H1 (cell line): ENCODE measurements at regions not wholly inside any gene's neighbourhood (a gene's known extent, or its start where the extent isn't known, plus 50 kb on each side); places are given as distances from the start of the nearest gene placed in this dataset.

Experiments used
- CTCF ChIA-PET: fragments of 300-600 bp; sonication (Branson Sonifier 250); formaldehyde crosslinking; loops from one replicate; lab custom pipeline; 2021; ENCODE audit not compliant: partially characterized antibody; lab: Charles Lee
- POLR2A ChIA-PET: fragments of 300-600 bp; sonication (Branson Sonifier 250); formaldehyde crosslinking; loops from one replicate; lab custom pipeline; 2021; ENCODE audit warnings: inconsistent platforms; ENCODE audit not compliant: partially characterized antibody; lab: Charles Lee
- DNase-seq, 2 experiments: peaks; one replicate each; pipeline versions ENCODE4 v3.0.0 to v3.0.0-alpha.2; 2010 to 2022; ENCODE audit warnings: low spot score in 2 of 2, low read depth in 1 of 2, mixed read lengths in 1 of 2
- FAIRE-seq: peaks from 2 replicates; lab custom pipeline; 2011; peaks lifted over from hg19 to GRCh38; lab: Jason Lieb, UNC
- H2AFZ ChIP-seq: 2 replicates; pipeline ENCODE4 v1.8.1; 2012; ENCODE audit warnings: low read length, inconsistent platforms
- H2AK5ac ChIP-seq: 2 replicates; pipeline ENCODE4 v1.6.1; 2013; ENCODE audit warnings: low read depth, low read length
- H2BK120ac ChIP-seq: replicated peaks from 2 replicates; pipeline ENCODE3; 2013; ENCODE audit warnings: low read depth, low read length, inconsistent platforms
- H2BK12ac ChIP-seq: 2 replicates; pipeline ENCODE4 v1.6.1; 2013; ENCODE audit warnings: low read depth, low read length
- H2BK15ac ChIP-seq: 2 replicates; pipeline ENCODE4 v1.6.1; 2013; ENCODE audit warnings: low read length
- H2BK20ac ChIP-seq: 2 replicates; pipeline ENCODE4 v1.6.1; 2013; ENCODE audit warnings: low read length
- H2BK5ac ChIP-seq: 2 replicates; pipeline ENCODE4 v1.6.1; 2013; ENCODE audit warnings: low read depth, low read length
- H3K14ac ChIP-seq: 2 replicates; pipeline ENCODE4 v1.6.1; 2013; ENCODE audit warnings: inconsistent platforms; ENCODE audit not compliant: insufficient read length
- H3K18ac ChIP-seq: 2 replicates; pipeline ENCODE4 v1.6.1; 2013; ENCODE audit warnings: low read length; ENCODE audit errors: extremely low read depth
- H3K23ac ChIP-seq: 2 replicates; pipeline ENCODE4 v1.6.1; 2013; ENCODE audit warnings: inconsistent platforms; ENCODE audit not compliant: insufficient read length
- H3K23me2 ChIP-seq: 2 replicates; pipeline ENCODE4 v1.6.1; 2013; ENCODE audit warnings: low read depth, low read length
- H3K27ac ChIP-seq: 2 replicates; pipeline ENCODE4 v1.6.1; 2011; ENCODE audit warnings: low read depth, low read length, inconsistent platforms
- H3K27me3 ChIP-seq, 4 experiments: replicated peaks in 1 of 4; 1 replicate in 1 of 4; 2 replicates in 3 of 4; pipeline versions ENCODE4 v1.6.1 to v1.8.1; 2011 to 2013; ENCODE audit warnings: low read length in 3 of 4, mild to moderate bottlenecking in 3 of 4, inconsistent platforms in 2 of 4, mixed read lengths in 2 of 4, moderate library complexity in 1 of 4; ENCODE audit not compliant: control insufficient read depth in 3 of 4, insufficient read depth in 3 of 4; ENCODE audit errors: extremely low read depth in 1 of 4
- H3K36me3 ChIP-seq, 4 experiments: 2 replicates each; pipeline versions ENCODE4 v1.6.1 to v1.8.1; 2011 to 2013; ENCODE audit warnings: mild to moderate bottlenecking in 4 of 4, low read length in 3 of 4, moderate library complexity in 2 of 4, control low read depth in 1 of 4, inconsistent platforms in 1 of 4; ENCODE audit not compliant: insufficient read depth in 4 of 4, control insufficient read depth in 2 of 4
- H3K4ac ChIP-seq: replicated peaks from 2 replicates; pipeline ENCODE3; 2013; ENCODE audit warnings: low read length, low read depth, mixed read lengths, inconsistent platforms; ENCODE audit not compliant: insufficient read length
- H3K4me1 ChIP-seq, 4 experiments: replicated peaks in 1 of 4; 1 replicate in 1 of 4; 2 replicates in 3 of 4; pipeline versions ENCODE4 v1.6.1 to v1.8.1; 2011 to 2013; ENCODE audit warnings: low read length in 3 of 4, inconsistent platforms in 2 of 4, mixed read lengths in 1 of 4; ENCODE audit not compliant: insufficient read depth in 4 of 4, control insufficient read depth in 3 of 4
- H3K4me2 ChIP-seq, 2 experiments: 2 replicates each; pipeline versions ENCODE4 v1.6.1 to v1.8.1; 2011 to 2013; ENCODE audit warnings: low read depth in 2 of 2, low read length in 2 of 2, control low read depth in 1 of 2, inconsistent platforms in 1 of 2, mild to moderate bottlenecking in 1 of 2; ENCODE audit not compliant: insufficient read depth in 1 of 2
- H3K4me3 ChIP-seq, 4 experiments: fragments of 200-600, 300-600 bp in 1 of 4; sonication (generic), shearing (Covaris generic), sonication (Bioruptor Twin) in 1 of 4; 2 replicates each; pipeline versions ENCODE4 v1.5.1 to v1.8.1; 2011 to 2016; ENCODE audit warnings: low read length in 4 of 4, low read depth in 3 of 4, control low read depth in 2 of 4, inconsistent platforms in 2 of 4, mild to moderate bottlenecking in 2 of 4, mixed read lengths in 1 of 4, moderate library complexity in 1 of 4; ENCODE audit not compliant: insufficient read depth in 2 of 4; ENCODE audit errors: extremely low read depth in 1 of 4
- H3K56ac ChIP-seq: replicated peaks from 2 replicates; pipeline ENCODE3; 2013; ENCODE audit warnings: low read depth, mild to moderate bottlenecking, mixed read lengths, low read length, inconsistent platforms; ENCODE audit not compliant: insufficient read length
- H3K79me1 ChIP-seq: 2 replicates; pipeline ENCODE4 v1.6.1; 2013; ENCODE audit warnings: low read depth, low read length, control low read depth
- H3K79me2 ChIP-seq, 2 experiments: 2 replicates each; pipeline versions ENCODE4 v1.6.1 to v1.8.1; 2012 to 2013; ENCODE audit warnings: low read length in 2 of 2, mild to moderate bottlenecking in 2 of 2, inconsistent platforms in 1 of 2; ENCODE audit not compliant: insufficient read depth in 2 of 2, control insufficient read depth in 1 of 2
- H3K9ac ChIP-seq, 4 experiments: replicated peaks in 1 of 4; 1 replicate in 1 of 4; 2 replicates in 3 of 4; pipeline versions ENCODE4 v1.6.1 to v1.8.1; 2011 to 2013; ENCODE audit warnings: low read depth in 3 of 4, low read length in 3 of 4, control low read depth in 2 of 4, mild to moderate bottlenecking in 2 of 4, moderate library complexity in 2 of 4, inconsistent platforms in 1 of 4; ENCODE audit errors: extremely low read depth in 1 of 4
- H3K9me3 ChIP-seq, 2 experiments: 2 replicates each; pipeline versions ENCODE4 v1.6.1 to v1.8.1; 2012 to 2013; ENCODE audit warnings: mild to moderate bottlenecking in 2 of 2, moderate library complexity in 2 of 2, control low read depth in 1 of 2, inconsistent platforms in 1 of 2, low read depth in 1 of 2, low read length in 1 of 2, mixed read lengths in 1 of 2; ENCODE audit not compliant: insufficient read depth in 2 of 2
- H4K20me1 ChIP-seq, 2 experiments: replicated peaks in 1 of 2; 2 replicates each; pipeline versions ENCODE3 to v1.8.1; 2011 to 2013; ENCODE audit warnings: inconsistent platforms in 2 of 2, low read length in 2 of 2, mild to moderate bottlenecking in 1 of 2; ENCODE audit not compliant: insufficient read depth in 2 of 2, control insufficient read depth in 1 of 2
- H4K5ac ChIP-seq: 2 replicates; pipeline ENCODE4 v1.6.1; 2013; ENCODE audit warnings: low read length, low read depth, mixed read lengths, inconsistent platforms; ENCODE audit not compliant: insufficient read length
- H4K8ac ChIP-seq: 2 replicates; pipeline ENCODE4 v1.8.0; 2013; ENCODE audit warnings: mild to moderate bottlenecking, moderate library complexity, low read length, inconsistent platforms; ENCODE audit not compliant: insufficient read depth; ENCODE audit errors: extremely low read depth
- H4K91ac ChIP-seq: replicated peaks from 2 replicates; pipeline ENCODE3; 2013; ENCODE audit warnings: low read length, mixed read lengths, inconsistent platforms; ENCODE audit not compliant: insufficient read length
- BRCA1 ChIP-seq: IDR thresholded peaks from 2 replicates; pipeline ENCODE4 v1.6.1; 2012; ENCODE audit warnings: low read depth, low read length, improper control_type of control experiment
- CHD1 ChIP-seq: IDR thresholded peaks from 2 replicates; pipeline ENCODE4 v1.6.1; 2012; ENCODE audit warnings: low read depth, low read length, improper control_type of control experiment
- GTF2F1 ChIP-seq: IDR thresholded peaks from 2 replicates; pipeline ENCODE4 v1.6.1; 2012; ENCODE audit warnings: low read depth, low read length, improper control_type of control experiment, borderline replicate concordance
- JUND ChIP-seq: IDR thresholded peaks from 2 replicates; pipeline ENCODE4 v1.6.1; 2011; ENCODE audit warnings: mild to moderate bottlenecking, improper control_type of control experiment, low read length
- MAFK ChIP-seq: IDR thresholded peaks from 2 replicates; pipeline ENCODE4 v1.6.1; 2012; ENCODE audit warnings: low read depth, mild to moderate bottlenecking, improper control_type of control experiment, low read length
- NRF1 ChIP-seq: IDR thresholded peaks from 2 replicates; pipeline ENCODE4 v1.6.1; 2011; ENCODE audit warnings: mild to moderate bottlenecking, low read depth, low read length, improper control_type of control experiment
- SAP30 ChIP-seq: fragments of 300-600 bp; sonication (generic); IDR thresholded peaks from 2 replicates; pipeline ENCODE4 v1.7.1; 2012; ENCODE audit warnings: low read length, moderate library complexity, mild to moderate bottlenecking, inconsistent platforms; ENCODE audit not compliant: insufficient read depth, insufficient replicate concordance
- SRF ChIP-seq: IDR thresholded peaks from 2 replicates; pipeline ENCODE4 v1.6.1; 2011; ENCODE audit warnings: mild to moderate bottlenecking, low read depth, low read length, moderate library complexity
- TAF1 ChIP-seq: IDR thresholded peaks from 2 replicates; pipeline ENCODE4 v1.6.1; 2011; ENCODE audit warnings: mild to moderate bottlenecking, low read depth, low read length
- TBP ChIP-seq: IDR thresholded peaks from 2 replicates; pipeline ENCODE4 v1.6.1; 2011; ENCODE audit warnings: low read depth, low read length, improper control_type of control experiment
- YY1 ChIP-seq: IDR thresholded peaks from 2 replicates; pipeline ENCODE4 v1.6.1; 2011; ENCODE audit warnings: low read depth, mild to moderate bottlenecking, low read length
- ZNF274 ChIP-seq: IDR thresholded peaks from 2 replicates; pipeline ENCODE4 v1.7.0; 2012; ENCODE audit warnings: low read length, borderline replicate concordance; ENCODE audit errors: extremely low read depth
- WGBS, 2 experiments: shearing (Covaris generic) in 1 of 2; methylation state at CpG; one replicate each; pipeline versions ENCODE4 v1.1.6 to v1.1.7; 2013 to 2015; ENCODE audit warnings: low lambda C conversion rate in 2 of 2, mixed read lengths in 2 of 2, inconsistent platforms in 1 of 2, low coverage in 1 of 2, missing lambda C conversion rate in 1 of 2; ENCODE audit not compliant: insufficient replicate concordance in 2 of 2, insufficient coverage in 1 of 2, insufficient read length in 1 of 2; ENCODE audit errors: extremely low coverage in 1 of 2, missing lambda C conversion rate in 1 of 2; 5-methylcytosine and 5-hydroxymethylcytosine counted together
- TF ChIP-seq, protein P1 (sequence below), 3 experiments: IDR thresholded peaks; 1 replicate in 2 of 3; 2 replicates in 1 of 3; pipeline versions ENCODE4 v1.5.1 to v1.6.1; 2011; ENCODE audit warnings: low read length in 3 of 3, mild to moderate bottlenecking in 3 of 3, inconsistent platforms in 2 of 3, low read depth in 1 of 3, moderate library complexity in 1 of 3; ENCODE audit not compliant: insufficient read depth in 1 of 3; ENCODE audit errors: control extremely low read depth in 1 of 3

GRCh38 chr1:4021974-4022268 lies 121.8 kb upstream of the C1orf174 start:
- no peak overlapping the region for H3K23ac ChIP-seq
- CTCF ChIA-PET: no interaction called here
- no peak overlapping the region for H3K14ac ChIP-seq
- no peak overlapping the region for H3K9ac ChIP-seq
- no peak overlapping the region for H2BK120ac ChIP-seq
- H3K36me3 ChIP-seq: no peaks in the 10 kb centered on the region
- no peak overlapping the region for H2AFZ ChIP-seq
- DNase-seq (no peak), FAIRE-seq (no peak)
- no peaks in the 10 kb centered on the region for H3K79me2 ChIP-seq
- H3K27me3 ChIP-seq: no peaks in the 10 kb centered on the region
- no peak overlapping the region for H2BK12ac ChIP-seq
- 88% methylated on average over 3 of the region's 3 CpGs; no CpG with 5 or more reads in 1 of the 2 experiments for WGBS, 2 experiments
- no peak overlapping the region for H3K4me3 ChIP-seq
- no peak overlapping the region for H4K91ac ChIP-seq
- H2AK5ac ChIP-seq: no peak overlapping the region
- no peak overlapping the region for H2BK15ac ChIP-seq
- no peaks in the 10 kb centered on the region for H3K9me3 ChIP-seq
- no peak overlapping the region for H3K18ac ChIP-seq
- no peak overlapping the region for H4K5ac ChIP-seq
- 0 out of 7 replicates have a peak, but pooled peaks cover 0 to 2% (median 0%) of the 10 kb centered on the region in 4 experiments for H3K4me1 ChIP-seq
- no peak for TF ChIP-seq BRCA1
- TF ChIP-seq YY1: no peak
- TF ChIP-seq CHD1: no peak
- no peak for TF ChIP-seq TBP
- TF ChIP-seq TAF1: no peak
- TF ChIP-seq, protein P1, sequence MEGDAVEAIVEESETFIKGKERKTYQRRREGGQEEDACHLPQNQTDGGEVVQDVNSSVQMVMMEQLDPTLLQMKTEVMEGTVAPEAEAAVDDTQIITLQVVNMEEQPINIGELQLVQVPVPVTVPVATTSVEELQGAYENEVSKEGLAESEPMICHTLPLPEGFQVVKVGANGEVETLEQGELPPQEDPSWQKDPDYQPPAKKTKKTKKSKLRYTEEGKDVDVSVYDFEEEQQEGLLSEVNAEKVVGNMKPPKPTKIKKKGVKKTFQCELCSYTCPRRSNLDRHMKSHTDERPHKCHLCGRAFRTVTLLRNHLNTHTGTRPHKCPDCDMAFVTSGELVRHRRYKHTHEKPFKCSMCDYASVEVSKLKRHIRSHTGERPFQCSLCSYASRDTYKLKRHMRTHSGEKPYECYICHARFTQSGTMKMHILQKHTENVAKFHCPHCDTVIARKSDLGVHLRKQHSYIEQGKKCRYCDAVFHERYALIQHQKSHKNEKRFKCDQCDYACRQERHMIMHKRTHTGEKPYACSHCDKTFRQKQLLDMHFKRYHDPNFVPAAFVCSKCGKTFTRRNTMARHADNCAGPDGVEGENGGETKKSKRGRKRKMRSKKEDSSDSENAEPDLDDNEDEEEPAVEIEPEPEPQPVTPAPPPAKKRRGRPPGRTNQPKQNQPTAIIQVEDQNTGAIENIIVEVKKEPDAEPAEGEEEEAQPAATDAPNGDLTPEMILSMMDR (IDR thresholded peaks at IDR 0.05; ENCODE audit: control extremely low read depth in 1 of 3, insufficient read depth in 1 of 3, low read depth in 1 of 3, low read length in 3 of 3): no peak
- TF ChIP-seq SAP30: no peak
- TF ChIP-seq NRF1: no peak
- TF ChIP-seq GTF2F1: no peak
- TF ChIP-seq ZNF274: no peak
- TF ChIP-seq MAFK: no peak
- TF ChIP-seq JUND: no peak
- no peak for TF ChIP-seq SRF
- TF ChIP-seq, all 59 proteins: peak for 0
- Histone ChIP-seq H4K8ac (no peak overlapping the region), H2BK5ac (no peak overlapping the region), H3K4me2 (no peak overlapping the region), H3K27ac (no peak overlapping the region), H3K4ac (no peak overlapping the region), H3K56ac (no peak overlapping the region), H4K20me1 (no peaks in the 10 kb centered on the region), H3K79me1 (no peaks in the 10 kb centered on the region; the same call in 1 of the 2 replicates), H3K23me2 (no peaks in the 10 kb centered on the region), H2BK20ac (no peak overlapping the region)
- POLR2A ChIA-PET: no interaction called here
